ENCODE measurements at regions not wholly inside any gene's neighbourhood (a gene's known extent, or its start where the extent isn't known, plus 50 kb on each side); places are given as distances from the start of the nearest gene placed in this dataset.

- Histone ChIP-seq H3K4me1 (no peaks in the 10 kb centered on the region), H3K27me3 (no peaks in the 10 kb centered on the region), H3K36me3 (no peaks in the 10 kb centered on the region), H3K4me3 (ENCODE audit: low read depth, low read length) (no peak overlapping the region), H3K9me3 (no peaks in the 10 kb centered on the region)
- no peak for TF ChIP-seq CTCF (IDR thresholded peaks at IDR 0.05; ENCODE audit: low read depth, low read length)
- no peak for DNase-seq
Measured at GRCh38 chr3:160090653-160091052, 102.0 kb downstream of the IL12A start.

DNA sequence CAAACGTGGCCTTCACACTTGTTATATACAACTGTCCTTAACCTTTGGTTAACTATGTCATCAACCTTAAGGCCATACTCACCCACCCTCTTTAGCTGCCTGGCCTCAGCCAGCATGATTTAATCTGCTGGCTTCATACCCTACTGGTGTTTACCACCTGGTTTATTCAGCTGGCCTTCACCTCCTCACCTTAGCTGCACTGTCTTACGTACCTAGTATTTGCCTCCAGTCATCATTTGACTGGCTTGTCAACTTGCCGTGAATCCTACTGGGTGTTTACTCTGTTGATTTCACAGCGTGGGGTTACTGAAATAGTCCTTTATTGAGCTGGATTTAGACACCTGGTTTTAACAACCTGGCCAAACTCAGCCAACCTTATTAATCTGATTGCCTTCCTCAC lies 102.8 kb downstream of the IL12A start:
- no peaks in the 10 kb centered on the region for H3K4me1 ChIP-seq
- no peak for TF ChIP-seq CTCF (IDR thresholded peaks at IDR 0.05; ENCODE audit: low read depth, low read length)
- no peak overlapping the region for H3K4me3 ChIP-seq (ENCODE audit: low read depth, low read length)
- H3K27me3 ChIP-seq: no peaks in the 10 kb centered on the region
- no peaks in the 10 kb centered on the region for H3K36me3 ChIP-seq
- no peak for DNase-seq
- H3K9me3 ChIP-seq: no peaks in the 10 kb centered on the region

DNA sequence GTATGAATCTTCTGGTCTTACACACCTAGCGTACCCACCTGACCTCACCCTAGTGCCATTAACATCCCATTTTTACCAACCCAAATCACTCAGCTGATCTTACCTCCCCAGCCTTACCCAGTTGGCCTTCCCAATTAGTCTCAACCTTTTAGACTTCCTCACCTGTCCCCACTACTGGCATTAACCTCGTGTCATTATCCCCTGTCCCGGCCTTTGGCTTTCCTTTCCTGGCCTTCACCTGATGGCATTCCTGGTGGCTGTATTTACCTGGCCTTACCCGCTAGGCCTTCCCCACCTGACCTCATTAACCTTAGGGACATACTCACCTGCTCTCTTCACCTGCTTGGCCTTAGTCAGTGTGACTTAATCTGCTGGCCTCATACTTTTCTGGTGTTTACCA lies 104.1 kb downstream of the IL12A start:
- Histone ChIP-seq H3K9me3 (no peaks in the 10 kb centered on the region), H3K27me3 (no peaks in the 10 kb centered on the region), H3K4me1 (no peaks in the 10 kb centered on the region), H3K36me3 (no peaks in the 10 kb centered on the region), H3K4me3 (ENCODE audit: low read depth, low read length) (no peak overlapping the region)
- no peak for TF ChIP-seq CTCF (IDR thresholded peaks at IDR 0.05; ENCODE audit: low read depth, low read length)
- no peak for DNase-seq

GRCh38 chr3:160094562-160094961 lies 105.9 kb downstream of the IL12A start:
- Histone ChIP-seq H3K9me3 (no peaks in the 10 kb centered on the region), H3K4me1 (no peaks in the 10 kb centered on the region), H3K27me3 (no peaks in the 10 kb centered on the region), H3K36me3 (no peaks in the 10 kb centered on the region), H3K4me3 (ENCODE audit: low read depth, low read length) (no peak overlapping the region)
- no peak for DNase-seq
- TF ChIP-seq CTCF (IDR thresholded peaks at IDR 0.05; ENCODE audit: low read depth, low read length): no peak

DNA sequence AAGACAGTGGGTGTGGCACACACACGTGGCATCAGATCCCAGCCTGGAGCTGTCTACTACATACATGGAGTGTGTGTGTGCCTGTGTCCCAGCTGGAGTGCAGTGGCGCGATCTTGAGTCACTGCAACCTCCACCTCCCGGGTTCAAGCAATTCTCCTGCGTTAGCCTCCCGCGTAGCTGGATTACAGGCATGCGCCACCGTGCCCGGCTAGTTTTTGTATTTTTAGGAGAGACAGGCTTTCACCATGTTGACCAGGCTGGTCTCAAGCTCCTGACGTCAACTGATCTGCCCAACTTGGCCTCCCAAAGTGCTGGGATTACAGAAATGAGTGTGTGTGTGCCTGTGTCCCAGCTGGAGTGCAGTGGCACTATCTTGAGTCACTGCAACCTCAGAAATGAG lies 108.8 kb downstream of the IL12A start:
- Histone ChIP-seq H3K4me1 (no peaks in the 10 kb centered on the region), H3K36me3 (no peaks in the 10 kb centered on the region), H3K27me3 (no peaks in the 10 kb centered on the region), H3K4me3 (ENCODE audit: low read depth, low read length) (no peak overlapping the region), H3K9me3 (no peaks in the 10 kb centered on the region)
- TF ChIP-seq CTCF (IDR thresholded peaks at IDR 0.05; ENCODE audit: low read depth, low read length): no peak
- no peak for DNase-seq

GRCh38 chr3:160098261-160098908 lies 109.8 kb downstream of the IL12A start:
- no peak for TF ChIP-seq CTCF (IDR thresholded peaks at IDR 0.05; ENCODE audit: low read depth, low read length)

More at GRCh38 chr3:160098261-160098908, 109.8 kb downstream of the IL12A start:
- H3K27me3 ChIP-seq: no peaks in the 10 kb centered on the region
- no peaks in the 10 kb centered on the region for H3K9me3 ChIP-seq
- H3K4me1 ChIP-seq: no peaks in the 10 kb centered on the region
- H3K36me3 ChIP-seq: no peaks in the 10 kb centered on the region
- no peak for DNase-seq
- no peak overlapping the region for H3K4me3 ChIP-seq (ENCODE audit: low read depth, low read length)

Data from BE2C (cell line).